Uterus (tissue), 2 donors: ENCODE measurements at regions not wholly inside any gene's neighbourhood (a gene's known extent, or its start where the extent isn't known, plus 50 kb on each side); places are given as distances from the start of the nearest gene placed in this dataset.

Experiments used
- POLR2A ChIP-seq, 2 donors: fragments of 450-650 bp; IDR thresholded peaks; one replicate each; pipeline ENCODE4 v1.6.1; 2016; ENCODE audit warnings: antibody characterized with exemption in 2 of 2, mild to moderate bottlenecking in 1 of 2, moderate library complexity in 1 of 2
- TF ChIP-seq, protein P1 (sequence below), 4 experiments: fragments of 200-600 bp in 2 of 4; fragments of 450-650 bp in 2 of 4; sonication (generic) in 2 of 4; IDR thresholded peaks; one replicate each; pipeline ENCODE4 v1.5.1; 2016 to 2019; ENCODE audit warnings: antibody characterized with exemption in 4 of 4, mild to moderate bottlenecking in 2 of 4, moderate library complexity in 1 of 4

DNA sequence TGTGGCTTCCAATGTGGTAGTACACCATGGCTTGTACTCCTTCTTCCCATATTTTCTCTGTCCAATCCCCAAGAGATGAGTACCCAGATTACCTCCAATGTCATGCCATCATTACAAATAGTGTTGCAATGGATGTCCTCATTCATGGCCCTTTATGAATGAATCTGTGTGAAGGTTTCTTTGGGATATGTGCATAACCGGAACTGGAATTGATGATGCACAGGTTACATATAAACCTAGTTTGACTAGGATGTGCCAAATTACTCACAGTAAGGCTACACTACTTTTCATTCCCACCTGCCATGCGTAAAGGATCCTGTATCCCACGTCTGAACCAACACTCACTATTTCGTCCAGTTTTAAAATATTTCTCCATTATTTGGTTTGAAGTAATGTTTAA is 173.9 kb upstream of the CXCR4 start:
- no peak for TF ChIP-seq POLR2A (IDR thresholded peaks at IDR 0.05)
- TF ChIP-seq, protein P1, sequence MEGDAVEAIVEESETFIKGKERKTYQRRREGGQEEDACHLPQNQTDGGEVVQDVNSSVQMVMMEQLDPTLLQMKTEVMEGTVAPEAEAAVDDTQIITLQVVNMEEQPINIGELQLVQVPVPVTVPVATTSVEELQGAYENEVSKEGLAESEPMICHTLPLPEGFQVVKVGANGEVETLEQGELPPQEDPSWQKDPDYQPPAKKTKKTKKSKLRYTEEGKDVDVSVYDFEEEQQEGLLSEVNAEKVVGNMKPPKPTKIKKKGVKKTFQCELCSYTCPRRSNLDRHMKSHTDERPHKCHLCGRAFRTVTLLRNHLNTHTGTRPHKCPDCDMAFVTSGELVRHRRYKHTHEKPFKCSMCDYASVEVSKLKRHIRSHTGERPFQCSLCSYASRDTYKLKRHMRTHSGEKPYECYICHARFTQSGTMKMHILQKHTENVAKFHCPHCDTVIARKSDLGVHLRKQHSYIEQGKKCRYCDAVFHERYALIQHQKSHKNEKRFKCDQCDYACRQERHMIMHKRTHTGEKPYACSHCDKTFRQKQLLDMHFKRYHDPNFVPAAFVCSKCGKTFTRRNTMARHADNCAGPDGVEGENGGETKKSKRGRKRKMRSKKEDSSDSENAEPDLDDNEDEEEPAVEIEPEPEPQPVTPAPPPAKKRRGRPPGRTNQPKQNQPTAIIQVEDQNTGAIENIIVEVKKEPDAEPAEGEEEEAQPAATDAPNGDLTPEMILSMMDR (IDR thresholded peaks at IDR 0.05) = no peak
